ENCODE measurements at regions not wholly inside any gene's neighbourhood (a gene's known extent, or its start where the extent isn't known, plus 50 kb on each side); places are given as distances from the start of the nearest gene placed in this dataset.

DNA sequence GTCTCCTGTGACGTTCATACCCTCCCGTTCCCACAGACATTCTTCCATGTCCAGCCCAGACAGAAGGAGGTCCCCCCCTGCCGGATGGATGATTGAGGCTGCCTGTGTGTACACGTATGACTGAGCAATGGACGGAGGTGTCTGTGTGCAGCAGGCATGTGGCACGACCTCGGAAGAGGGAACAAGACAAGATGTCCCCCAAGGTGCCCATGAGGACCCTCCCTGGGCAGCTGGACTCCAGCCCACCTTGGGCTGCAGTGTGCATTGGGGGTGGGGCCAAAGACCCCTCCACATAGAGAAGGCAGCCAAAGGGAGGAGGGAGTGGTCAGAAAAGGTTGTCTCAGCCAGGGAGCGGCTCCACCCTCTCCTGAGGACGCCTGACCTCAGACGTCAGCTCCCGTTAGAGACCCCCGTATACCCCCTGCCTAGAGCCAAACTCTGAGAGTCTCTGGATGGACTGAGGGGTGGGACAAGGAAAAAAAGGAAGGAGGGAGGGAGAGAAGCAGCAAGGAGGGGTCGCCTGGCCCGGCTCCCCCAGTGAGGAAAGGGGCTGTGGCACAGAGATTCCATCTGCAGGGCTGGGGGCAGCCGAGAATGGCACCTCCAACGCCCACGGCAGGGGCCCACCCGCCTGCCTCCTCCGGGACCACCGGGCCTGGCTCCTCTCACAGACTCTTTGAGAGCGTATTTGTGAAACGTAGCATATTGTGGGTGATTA lies 92.9 kb upstream of the BHLHE23 start:
- no peak overlapping the region for H3K9ac ChIP-seq (ENCODE audit: low read length)
- no peaks in the 10 kb centered on the region for H3K36me3 ChIP-seq (ENCODE audit: low read length)
- TF ChIP-seq, protein P1, sequence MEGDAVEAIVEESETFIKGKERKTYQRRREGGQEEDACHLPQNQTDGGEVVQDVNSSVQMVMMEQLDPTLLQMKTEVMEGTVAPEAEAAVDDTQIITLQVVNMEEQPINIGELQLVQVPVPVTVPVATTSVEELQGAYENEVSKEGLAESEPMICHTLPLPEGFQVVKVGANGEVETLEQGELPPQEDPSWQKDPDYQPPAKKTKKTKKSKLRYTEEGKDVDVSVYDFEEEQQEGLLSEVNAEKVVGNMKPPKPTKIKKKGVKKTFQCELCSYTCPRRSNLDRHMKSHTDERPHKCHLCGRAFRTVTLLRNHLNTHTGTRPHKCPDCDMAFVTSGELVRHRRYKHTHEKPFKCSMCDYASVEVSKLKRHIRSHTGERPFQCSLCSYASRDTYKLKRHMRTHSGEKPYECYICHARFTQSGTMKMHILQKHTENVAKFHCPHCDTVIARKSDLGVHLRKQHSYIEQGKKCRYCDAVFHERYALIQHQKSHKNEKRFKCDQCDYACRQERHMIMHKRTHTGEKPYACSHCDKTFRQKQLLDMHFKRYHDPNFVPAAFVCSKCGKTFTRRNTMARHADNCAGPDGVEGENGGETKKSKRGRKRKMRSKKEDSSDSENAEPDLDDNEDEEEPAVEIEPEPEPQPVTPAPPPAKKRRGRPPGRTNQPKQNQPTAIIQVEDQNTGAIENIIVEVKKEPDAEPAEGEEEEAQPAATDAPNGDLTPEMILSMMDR (IDR thresholded peaks at IDR 0.05; ENCODE audit: insufficient read depth, low read length, poor library complexity, severe bottlenecking) = no peak
- no peak for TF ChIP-seq EZH2phosphoT487 (conservative IDR thresholded peaks at IDR 0.05; ENCODE audit: low read length)
- H3K4me2 ChIP-seq (ENCODE audit: low read depth, low read length, poor library complexity, severe bottlenecking) = no peak overlapping the region
- no peaks in the 10 kb centered on the region for H3K27me3 ChIP-seq (ENCODE audit: low read length)
- no peaks in the 10 kb centered on the region for H4K20me1 ChIP-seq (ENCODE audit: low read depth, low read length)
- H2AFZ ChIP-seq (ENCODE audit: low read depth, low read length, severe bottlenecking) = no peak overlapping the region
- no peaks in the 10 kb centered on the region for H3K9me3 ChIP-seq (ENCODE audit: insufficient read depth, low read length)
- H3F3A ChIP-seq (ENCODE audit: insufficient read depth) = no peaks in the 10 kb centered on the region
- no peaks in the 10 kb centered on the region for H3K79me2 ChIP-seq (ENCODE audit: insufficient read depth, low read length)
- H3K9me2 ChIP-seq (replicated peaks; ENCODE audit: insufficient read depth, low read length) = no peaks in the 10 kb centered on the region
- H3K27ac ChIP-seq (ENCODE audit: low read depth, low read length) = no peak overlapping the region
- no peak overlapping the region for H3K4me3 ChIP-seq (ENCODE audit: insufficient read depth, low read length, poor library complexity, severe bottlenecking)

GRCh38 chr20:63098195-63098810 lies 91.5 kb upstream of the BHLHE23 start:
- Histone ChIP-seq H3K27ac (ENCODE audit: low read depth, low read length) (no peak overlapping the region), H3K9ac (ENCODE audit: low read length) (no peak overlapping the region), H4K20me1 (ENCODE audit: low read depth, low read length) (no peaks in the 10 kb centered on the region), H3K4me2 (ENCODE audit: low read depth, low read length, poor library complexity, severe bottlenecking) (no peak overlapping the region), H3K79me2 (ENCODE audit: insufficient read depth, low read length) (no peaks in the 10 kb centered on the region), H3K36me3 (ENCODE audit: low read length) (no peaks in the 10 kb centered on the region), H3K9me2 (replicated peaks; ENCODE audit: insufficient read depth, low read length) (no peaks in the 10 kb centered on the region), H3F3A (ENCODE audit: insufficient read depth) (no peaks in the 10 kb centered on the region), H3K27me3 (ENCODE audit: low read length) (no peaks in the 10 kb centered on the region), H3K4me3 (ENCODE audit: insufficient read depth, low read length, poor library complexity, severe bottlenecking) (no peak overlapping the region), H3K9me3 (ENCODE audit: insufficient read depth, low read length) (no peaks in the 10 kb centered on the region), H2AFZ (ENCODE audit: low read depth, low read length, severe bottlenecking) (no peak overlapping the region)
- no peak for TF ChIP-seq EZH2phosphoT487 (conservative IDR thresholded peaks at IDR 0.05; ENCODE audit: low read length)
- TF ChIP-seq, protein P1 (IDR thresholded peaks at IDR 0.05; ENCODE audit: insufficient read depth, low read length, poor library complexity, severe bottlenecking) = no peak

- TF ChIP-seq, protein P1 (IDR thresholded peaks at IDR 0.05; ENCODE audit: insufficient read depth, low read length, poor library complexity, severe bottlenecking) = no peak
- TF ChIP-seq EZH2phosphoT487 (conservative IDR thresholded peaks at IDR 0.05; ENCODE audit: low read length) = no peak
- no peak overlapping the region for H3K9ac ChIP-seq (ENCODE audit: low read length)
- H3K4me2 ChIP-seq (ENCODE audit: low read depth, low read length, poor library complexity, severe bottlenecking) = no peak overlapping the region
- no peaks in the 10 kb centered on the region for H3K9me2 ChIP-seq (replicated peaks; ENCODE audit: insufficient read depth, low read length)
- H3F3A ChIP-seq (ENCODE audit: insufficient read depth) = no peaks in the 10 kb centered on the region
- H3K9me3 ChIP-seq (ENCODE audit: insufficient read depth, low read length) = no peaks in the 10 kb centered on the region
- H3K27ac ChIP-seq (ENCODE audit: low read depth, low read length) = no peak overlapping the region
- H3K36me3 ChIP-seq (ENCODE audit: low read length) = no peaks in the 10 kb centered on the region
- H3K79me2 ChIP-seq (ENCODE audit: insufficient read depth, low read length) = no peaks in the 10 kb centered on the region
- H2AFZ ChIP-seq (ENCODE audit: low read depth, low read length, severe bottlenecking) = no peak overlapping the region
- H3K27me3 ChIP-seq (ENCODE audit: low read length) = no peaks in the 10 kb centered on the region
- H4K20me1 ChIP-seq (ENCODE audit: low read depth, low read length) = no peaks in the 10 kb centered on the region
- no peak overlapping the region for H3K4me3 ChIP-seq (ENCODE audit: insufficient read depth, low read length, poor library complexity, severe bottlenecking)
Measured at GRCh38 chr20:63097336-63097831, 90.6 kb upstream of the BHLHE23 start.
